Endometrial microvascular endothelial cells (primary cell): ENCODE measurements at regions not wholly inside any gene's neighbourhood (a gene's known extent, or its start where the extent isn't known, plus 50 kb on each side); places are given as distances from the start of the nearest gene placed in this dataset.

ENCODE experiments used
- in situ Hi-C: cut with HindIII; loops from 2 replicates; pipeline ENCODE4 v1.10.0; 2017; ENCODE audit warnings: low sequenced_read_pairs, low pct_unique_long_range_greater_than_20kb; ENCODE audit errors: inconsistent ontology term

GRCh38 chr11:11089805-11090204 lies 232.0 kb upstream of the ZBED5 start:
- in situ Hi-C loops, result no loop called here

GRCh38 chr11:11086979-11087378 lies 229.1 kb upstream of the ZBED5 start:
- in situ Hi-C loops, result no loop called here

- in situ Hi-C loops, result no loop called here
These were observed 227.7 kb upstream of the ZBED5 start for GRCh38 chr11:11085580-11085979.

GRCh38 chr11:11084337-11084736 lies 226.5 kb upstream of the ZBED5 start:
- in situ Hi-C loops, result no loop called here

GRCh38 chr11:11083441-11083840 lies 225.6 kb upstream of the ZBED5 start:
- in situ Hi-C loops, result no loop called here

GRCh38 chr11:11082646-11083045 lies 224.8 kb upstream of the ZBED5 start:
- in situ Hi-C loops, result no loop called here

- in situ Hi-C loops, result no loop called here
These were observed 223.9 kb upstream of the ZBED5 start for GRCh38 chr11:11081776-11082175.

GRCh38 chr11:11081288-11081687 lies 223.4 kb upstream of the ZBED5 start:
- in situ Hi-C loops, result no loop called here

- in situ Hi-C loops, result no loop called here
These were observed 220.7 kb upstream of the ZBED5 start for GRCh38 chr11:11078344-11079086.

- in situ Hi-C loops, result no loop called here
These were observed 220.0 kb upstream of the ZBED5 start for GRCh38 chr11:11077898-11078297.

- in situ Hi-C loops, result no loop called here
These were observed 219.0 kb upstream of the ZBED5 start for GRCh38 chr11:11076879-11077278.

- in situ Hi-C loops, result no loop called here
These were observed 218.4 kb upstream of the ZBED5 start for GRCh38 chr11:11076276-11076675.

GRCh38 chr11:11075515-11076171 lies 217.8 kb upstream of the ZBED5 start:
- in situ Hi-C loops, result no loop called here

- in situ Hi-C loops, result no loop called here
These were observed 217.0 kb upstream of the ZBED5 start for GRCh38 chr11:11074686-11075335.

GRCh38 chr11:11073996-11074395 lies 216.1 kb upstream of the ZBED5 start:
- in situ Hi-C loops, result no loop called here

- in situ Hi-C loops, result no loop called here
These were observed 214.2 kb upstream of the ZBED5 start for GRCh38 chr11:11072067-11072466.

- in situ Hi-C loops, result no loop called here
These were observed 213.6 kb upstream of the ZBED5 start for GRCh38 chr11:11071486-11071885.

GRCh38 chr11:11070976-11071375 lies 213.1 kb upstream of the ZBED5 start:
- in situ Hi-C loops, result no loop called here

GRCh38 chr11:11069841-11070835 lies 212.3 kb upstream of the ZBED5 start:
- in situ Hi-C loops, result no loop called here
